ENCODE measurements at regions not wholly inside any gene's neighbourhood (a gene's known extent, or its start where the extent isn't known, plus 50 kb on each side); places are given as distances from the start of the nearest gene placed in this dataset.

- TF ChIP-seq CTCF (IDR thresholded peaks at IDR 0.05) (no peak), EZH2 (IDR thresholded peaks at IDR 0.05; ENCODE audit: borderline replicate concordance, insufficient read depth, low read depth, low read length, poor library complexity, severe bottlenecking) (no peak)
Observed at GRCh38 chr17:73895157-73895556, 250.9 kb upstream of the SDK2 start.

All from B cell (primary cell).